Caco-2 (cell line): ENCODE measurements at regions not wholly inside any gene's neighbourhood (a gene's known extent, or its start where the extent isn't known, plus 50 kb on each side); places are given as distances from the start of the nearest gene placed in this dataset.

Source experiments
- BruUV-seq: library from RNA; stranded (reverse); fragments of 400-500 nt; replicated peaks from 2 replicates; lab custom pipeline; 2021; lab: Mats Ljungman, UMichigan
- CTCF ChIA-PET: fragments of 300-600 bp; sonication (Branson Sonifier 250); formaldehyde crosslinking; loops from one replicate; lab custom pipeline; 2022; ENCODE audit warnings: antibody characterized with exemption; lab: Charles Lee
- POLR2A ChIA-PET: fragments of 300-600 bp; sonication (Branson Sonifier 250); formaldehyde crosslinking; loops from one replicate; lab custom pipeline; 2022; ENCODE audit warnings: antibody characterized with exemption; lab: Charles Lee
- DNase-seq, 2 experiments: peaks; one replicate each; pipeline versions ENCODE4 v3.0.0 to v3.0.0-alpha.2; 2020 to 2022
- H3K27me3 ChIP-seq: replicated peaks from 2 replicates; pipeline ENCODE4 v1.6.0; 2011; ENCODE audit warnings: low read length; ENCODE audit not compliant: control insufficient read depth, insufficient read depth
- H3K36me3 ChIP-seq: 2 replicates; pipeline ENCODE4 v1.5.1; 2011; ENCODE audit warnings: low read length; ENCODE audit not compliant: control insufficient read depth, insufficient read depth
- H3K4me1 ChIP-seq: fragments of 250-450 bp; sonication (Bioruptor Pico); 2 replicates; pipeline ENCODE4 v1.5.1; 2020; ENCODE audit warnings: mild to moderate bottlenecking
- H3K4me3 ChIP-seq: 2 replicates; pipeline ENCODE4 v1.5.1; 2011; ENCODE audit warnings: low read depth, mild to moderate bottlenecking, control low read depth, low read length
- H3K9me3 ChIP-seq: fragments of 250-450 bp; sonication (Bioruptor Pico); 2 replicates; pipeline ENCODE4 v1.5.1; 2020; ENCODE audit warnings: mild to moderate bottlenecking, moderate library complexity
- H3K27ac Mint-ChIP-seq: one replicate; pipeline ENCODE4 v1.8.0; 2022; ENCODE audit warnings: mixed read lengths; ENCODE audit not compliant: unreplicated experiment
- H3K27me3 Mint-ChIP-seq: one replicate; pipeline ENCODE4 v1.8.0; 2022; ENCODE audit warnings: mixed read lengths; ENCODE audit not compliant: insufficient read depth, unreplicated experiment
- H3K36me3 Mint-ChIP-seq: one replicate; pipeline ENCODE4 v1.8.0; 2022; ENCODE audit warnings: mild to moderate bottlenecking, mixed read lengths; ENCODE audit not compliant: insufficient read depth, unreplicated experiment
- H3K4me1 Mint-ChIP-seq: one replicate; pipeline ENCODE4 v1.8.0; 2022; ENCODE audit warnings: low read depth, mixed read lengths; ENCODE audit not compliant: unreplicated experiment
- H3K4me3 Mint-ChIP-seq: one replicate; pipeline ENCODE4 v1.8.0; 2022; ENCODE audit warnings: mild to moderate bottlenecking, moderate library complexity, mixed read lengths; ENCODE audit not compliant: unreplicated experiment
- H3K9me3 Mint-ChIP-seq: one replicate; pipeline ENCODE4 v1.8.0; 2022; ENCODE audit warnings: mixed read lengths; ENCODE audit not compliant: unreplicated experiment
- intact Hi-C: fragments of 100-400 bp; cut with micrococcal nuclease; formaldehyde crosslinking; loops from one replicate; pipeline ENCODE4 v1.10.0; 2022; ENCODE audit not compliant: unreplicated experiment
- TF ChIP-seq, protein P1 (sequence below), 2 experiments: fragments of 200-600 bp in 1 of 2; IDR thresholded peaks; 1 replicate in 1 of 2; 2 replicates in 1 of 2; pipeline versions ENCODE4 v1.5.1 to v1.8.0; 2011 to 2022; ENCODE audit warnings: antibody characterized with exemption in 1 of 2, control low read depth in 1 of 2, inconsistent platforms in 1 of 2, low read depth in 1 of 2, low read length in 1 of 2, mild to moderate bottlenecking in 1 of 2, moderate library complexity in 1 of 2; ENCODE audit not compliant: insufficient read depth in 1 of 2, severe bottlenecking in 1 of 2, unreplicated experiment in 1 of 2

DNA sequence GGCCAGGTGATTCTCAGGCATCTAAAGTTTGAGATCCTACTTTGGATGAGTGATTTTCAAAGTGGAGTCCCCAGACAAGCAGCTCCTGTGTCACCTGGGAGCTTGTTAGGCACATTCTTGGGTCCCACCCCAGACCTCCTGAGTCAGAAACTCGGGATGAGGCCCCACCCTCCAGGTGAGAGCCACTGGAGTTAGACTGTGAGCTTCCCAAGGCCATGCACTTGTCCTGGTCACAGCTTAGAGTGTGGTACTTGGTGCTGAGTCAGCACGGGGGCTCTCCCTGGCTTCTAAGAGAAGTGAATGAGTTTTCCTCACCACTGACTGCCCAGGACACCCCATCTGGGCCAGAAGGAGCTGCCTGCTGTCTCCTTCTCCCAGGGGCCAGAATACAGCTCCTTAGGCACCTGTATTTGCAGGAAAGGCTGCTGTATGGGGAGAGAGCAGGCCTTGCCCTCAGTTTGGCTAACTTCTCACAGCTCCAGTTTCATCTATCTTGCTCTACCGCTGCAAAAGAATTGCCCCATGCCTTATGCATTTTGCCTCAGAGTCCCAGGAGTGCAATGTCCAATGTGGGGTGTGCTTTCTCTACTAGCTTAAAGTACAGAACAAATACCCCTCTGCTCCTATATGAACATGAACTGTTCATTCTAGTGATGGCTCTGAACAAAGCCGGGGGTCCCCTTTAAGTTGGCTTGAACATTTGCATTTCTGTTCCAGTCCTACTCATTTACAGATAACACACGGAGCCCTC is 98.1 kb downstream of the PSMG1 start:
- Histone ChIP-seq H3K27me3 (no peaks in the 10 kb centered on the region), H3K9me3 (no peaks in the 10 kb centered on the region), H3K4me3 (no peak overlapping the region), H3K4me1 (no peaks in the 10 kb centered on the region; the same call in 1 of the 2 replicates), H3K36me3 (no peaks in the 10 kb centered on the region)
- ChIA-PET POLR2A (interaction anchor here (0.6 kb wide), 1 partner anchor 103 kb away, joined by 3 read pairs; no protein-coding TSS in a partner anchor), CTCF (no interaction called here)
- H3K9me3 Mint-ChIP-seq = no peaks in the 10 kb centered on the region
- peaks cover 7% of the 10 kb centered on the region for H3K4me1 Mint-ChIP-seq
- intact Hi-C loops = loop anchor here (5.0 to 10.0 kb wide), 3 partner anchors 42 to 170 kb away; no protein-coding TSS in a partner anchor
- no peaks in the 10 kb centered on the region for H3K36me3 Mint-ChIP-seq
- TF ChIP-seq, protein P1, sequence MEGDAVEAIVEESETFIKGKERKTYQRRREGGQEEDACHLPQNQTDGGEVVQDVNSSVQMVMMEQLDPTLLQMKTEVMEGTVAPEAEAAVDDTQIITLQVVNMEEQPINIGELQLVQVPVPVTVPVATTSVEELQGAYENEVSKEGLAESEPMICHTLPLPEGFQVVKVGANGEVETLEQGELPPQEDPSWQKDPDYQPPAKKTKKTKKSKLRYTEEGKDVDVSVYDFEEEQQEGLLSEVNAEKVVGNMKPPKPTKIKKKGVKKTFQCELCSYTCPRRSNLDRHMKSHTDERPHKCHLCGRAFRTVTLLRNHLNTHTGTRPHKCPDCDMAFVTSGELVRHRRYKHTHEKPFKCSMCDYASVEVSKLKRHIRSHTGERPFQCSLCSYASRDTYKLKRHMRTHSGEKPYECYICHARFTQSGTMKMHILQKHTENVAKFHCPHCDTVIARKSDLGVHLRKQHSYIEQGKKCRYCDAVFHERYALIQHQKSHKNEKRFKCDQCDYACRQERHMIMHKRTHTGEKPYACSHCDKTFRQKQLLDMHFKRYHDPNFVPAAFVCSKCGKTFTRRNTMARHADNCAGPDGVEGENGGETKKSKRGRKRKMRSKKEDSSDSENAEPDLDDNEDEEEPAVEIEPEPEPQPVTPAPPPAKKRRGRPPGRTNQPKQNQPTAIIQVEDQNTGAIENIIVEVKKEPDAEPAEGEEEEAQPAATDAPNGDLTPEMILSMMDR (IDR thresholded peaks at IDR 0.05; ENCODE audit: insufficient read depth in 1 of 2, low read depth in 1 of 2, low read length in 1 of 2, severe bottlenecking in 1 of 2, unreplicated experiment in 1 of 2) = no peak
- no peak overlapping the region for H3K4me3 Mint-ChIP-seq
- BruUV-seq = no TSS peak
- DNase-seq = no peak
- no peak overlapping the region for H3K27ac Mint-ChIP-seq
- no peaks in the 10 kb centered on the region for H3K27me3 Mint-ChIP-seq

DNA sequence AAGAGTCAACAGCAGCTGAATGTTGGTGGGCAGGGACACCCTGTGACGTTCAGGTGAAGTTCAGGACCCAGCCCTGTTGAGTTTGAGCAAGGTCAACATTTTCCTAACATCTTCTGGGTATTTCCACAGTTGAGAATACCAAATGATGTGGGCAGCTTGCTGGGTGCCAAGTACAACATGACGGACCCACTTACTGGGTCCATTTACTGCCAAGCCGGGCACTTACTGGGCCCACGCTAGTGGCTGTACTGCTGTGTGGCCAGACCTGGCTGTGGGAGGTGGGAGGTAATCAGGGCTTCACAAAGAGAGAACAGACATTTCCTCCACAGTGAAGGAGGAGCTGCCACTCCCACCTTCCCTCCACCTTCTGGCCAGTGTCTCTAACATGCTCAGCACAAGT is 99.2 kb downstream of the PSMG1 start:
- intact Hi-C loops = loop anchor here (5.0 to 10.0 kb wide), 3 partner anchors 43 to 169 kb away; no protein-coding TSS in a partner anchor
- Histone ChIP-seq H3K36me3 (no peaks in the 10 kb centered on the region), H3K27me3 (no peaks in the 10 kb centered on the region), H3K4me3 (no peak overlapping the region), H3K4me1 (no peaks in the 10 kb centered on the region; the same call in 1 of the 2 replicates), H3K9me3 (no peaks in the 10 kb centered on the region)
- TF ChIP-seq, protein P1 (IDR thresholded peaks at IDR 0.05; ENCODE audit: insufficient read depth in 1 of 2, low read depth in 1 of 2, low read length in 1 of 2, severe bottlenecking in 1 of 2, unreplicated experiment in 1 of 2) = no peak
- BruUV-seq = no TSS peak
- ChIA-PET CTCF (interaction anchor here (0.6 kb wide), 1 partner anchor 12 kb away, joined by 7 read pairs; no protein-coding TSS in a partner anchor), POLR2A (no interaction called here)
- no peaks in the 10 kb centered on the region for H3K27me3 Mint-ChIP-seq
- no peak overlapping the region for H3K4me3 Mint-ChIP-seq
- no peaks in the 10 kb centered on the region for H3K36me3 Mint-ChIP-seq
- no peak overlapping the region for H3K27ac Mint-ChIP-seq
- peaks cover 15% of the 10 kb centered on the region for H3K4me1 Mint-ChIP-seq
- no peaks in the 10 kb centered on the region for H3K9me3 Mint-ChIP-seq
- DNase-seq = no peak

DNA sequence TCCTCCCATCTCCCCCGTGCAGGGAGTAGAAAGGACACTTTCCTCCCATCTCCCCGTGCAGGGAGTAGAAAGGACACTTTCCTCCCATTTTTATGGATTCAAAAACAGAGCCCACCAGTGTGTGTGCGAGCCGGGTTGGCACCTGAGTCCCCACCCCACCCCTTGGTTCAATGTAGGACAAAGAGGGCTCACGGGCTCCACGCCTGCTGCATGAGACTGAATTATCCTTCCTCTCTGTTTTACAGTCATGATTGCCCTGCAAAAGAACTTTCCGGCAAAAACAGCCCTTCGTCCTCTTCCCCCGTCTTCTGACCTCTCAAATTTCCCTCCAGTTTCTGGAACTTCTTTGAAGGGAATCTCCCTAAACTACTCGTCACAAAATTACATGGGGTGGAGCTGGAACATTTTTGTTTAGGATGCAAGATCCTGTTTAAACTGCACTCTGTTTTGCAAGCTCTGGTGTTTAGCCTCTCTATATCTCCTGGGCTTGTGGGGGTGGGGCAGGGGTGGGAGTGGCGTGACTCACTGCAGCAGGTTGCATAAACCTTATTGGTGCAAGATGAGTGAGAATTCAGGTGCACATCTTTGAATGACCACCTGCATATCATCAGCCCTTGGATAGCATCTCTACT is 99.8 kb downstream of the PSMG1 start:
- Mint-ChIP-seq H3K27me3 (no peaks in the 10 kb centered on the region), H3K36me3 (no peaks in the 10 kb centered on the region), H3K4me3 (peak overlapping the region; percentile 53), H3K9me3 (no peaks in the 10 kb centered on the region), H3K4me1 (peaks cover 16% of the 10 kb centered on the region), H3K27ac (peak overlapping the region; percentile 7)
- TF ChIP-seq, protein P1 (IDR thresholded peaks at IDR 0.05; ENCODE audit: insufficient read depth in 1 of 2, low read depth in 1 of 2, low read length in 1 of 2, severe bottlenecking in 1 of 2, unreplicated experiment in 1 of 2) = no peak
- Histone ChIP-seq H3K4me1 (no peaks in the 10 kb centered on the region; the same call in 1 of the 2 replicates), H3K27me3 (no peaks in the 10 kb centered on the region), H3K9me3 (no peaks in the 10 kb centered on the region), H3K4me3 (no peak overlapping the region; the same call in 1 of the 2 replicates), H3K36me3 (no peaks in the 10 kb centered on the region)
- no TSS peak for BruUV-seq
- ChIA-PET CTCF (interaction anchor here (0.9 kb wide), 1 partner anchor 53 kb away, joined by 3 read pairs; no protein-coding TSS in a partner anchor), POLR2A (interaction anchor here (1.0 kb wide), 1 partner anchor 12 kb away, joined by 3 read pairs; no protein-coding TSS in a partner anchor)
- DNase-seq = no peak
- intact Hi-C loops = loop anchor here (5.0 to 10.0 kb wide), 3 partner anchors 44 to 169 kb away; no protein-coding TSS in a partner anchor
